Brain pericyte (primary cell): ENCODE measurements at regions not wholly inside any gene's neighbourhood (a gene's known extent, or its start where the extent isn't known, plus 50 kb on each side); places are given as distances from the start of the nearest gene placed in this dataset.

Experiments used
- DNase-seq: peaks from one replicate; pipeline ENCODE4 v3.0.0-alpha.2; 2012; ENCODE audit warnings: low read depth, low spot score

GRCh38 chr1:25003457-25004190 is 73.5 kb upstream of the RUNX3 start:
- DNase-seq, result no peak

DNA sequence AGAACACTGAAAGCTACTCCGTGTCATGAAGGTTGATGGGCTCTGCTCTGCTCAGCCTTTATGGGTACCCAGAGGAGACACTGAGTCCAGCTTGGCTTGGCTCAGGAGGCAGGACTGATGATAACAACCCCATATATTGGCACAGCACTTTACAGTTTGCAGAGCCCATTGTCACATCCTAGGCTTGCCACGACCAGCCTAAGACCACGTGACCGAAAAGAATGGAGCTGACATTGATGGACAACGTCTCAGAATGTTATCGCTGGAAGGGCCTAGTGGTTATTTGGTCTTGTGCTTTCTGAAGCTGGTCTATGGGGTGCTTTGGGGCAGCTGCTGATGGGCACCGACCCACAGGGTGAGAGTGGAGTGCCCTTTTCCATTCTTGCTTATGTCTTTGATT is 72.9 kb upstream of the RUNX3 start:
- no peak for DNase-seq

DNA sequence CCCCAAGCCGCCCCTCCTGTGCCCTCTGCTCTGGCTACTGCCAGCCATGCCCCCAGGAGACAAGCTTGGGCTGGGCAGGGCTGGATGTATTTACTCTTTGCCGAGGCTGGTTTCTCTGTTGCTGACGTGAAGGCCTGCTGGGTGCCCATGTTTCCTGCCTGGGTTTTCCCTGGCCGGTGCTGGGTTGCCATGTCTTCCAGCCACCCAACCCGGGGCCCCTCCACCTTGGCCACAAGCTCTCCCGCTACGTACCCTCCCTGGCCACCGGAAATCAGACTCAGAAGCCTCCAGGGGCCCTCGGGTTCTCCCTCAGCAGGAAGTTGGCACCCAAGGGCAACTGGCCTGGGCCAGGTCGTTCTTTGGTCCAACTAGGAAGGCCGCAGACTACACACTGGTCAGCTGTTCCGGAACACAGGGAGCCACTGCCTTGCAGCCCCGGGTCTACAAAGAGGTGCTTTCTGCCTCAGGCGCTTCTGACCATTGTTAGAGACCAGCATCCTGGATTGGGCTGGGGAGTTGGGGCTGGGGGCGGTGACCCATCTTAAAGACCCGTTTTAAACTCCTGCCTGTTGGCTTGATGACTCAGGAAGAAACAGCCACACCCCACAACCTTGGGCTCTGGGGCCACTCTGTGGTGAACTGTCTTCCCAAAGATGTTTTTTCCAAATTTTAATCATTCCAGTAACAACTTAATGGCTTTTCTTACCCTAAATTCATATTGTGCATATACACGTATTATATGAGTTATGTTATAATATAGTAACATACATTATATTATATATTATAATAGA is 71.2 kb upstream of the RUNX3 start:
- DNase-seq, result no peak

DNA sequence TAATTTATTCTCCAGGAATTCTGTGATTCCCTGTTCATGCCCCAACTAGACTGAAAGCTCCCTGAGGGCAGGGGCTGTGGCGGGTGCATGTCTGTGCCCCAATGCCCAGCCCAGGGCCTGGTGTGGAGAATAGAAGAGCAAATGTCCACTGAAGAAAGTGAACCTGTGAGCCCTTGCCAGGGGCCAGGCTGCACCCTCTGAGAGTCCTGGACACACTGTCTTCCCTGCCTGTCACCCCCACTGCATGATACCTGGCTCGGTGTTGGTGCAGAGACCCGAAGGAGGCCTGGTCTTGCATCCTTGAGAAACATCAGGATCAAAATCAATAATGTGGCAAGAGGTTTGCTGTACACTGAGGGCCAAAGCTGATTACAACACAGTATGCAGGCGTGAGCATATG is 69.8 kb upstream of the RUNX3 start:
- DNase-seq, result no peak

DNA sequence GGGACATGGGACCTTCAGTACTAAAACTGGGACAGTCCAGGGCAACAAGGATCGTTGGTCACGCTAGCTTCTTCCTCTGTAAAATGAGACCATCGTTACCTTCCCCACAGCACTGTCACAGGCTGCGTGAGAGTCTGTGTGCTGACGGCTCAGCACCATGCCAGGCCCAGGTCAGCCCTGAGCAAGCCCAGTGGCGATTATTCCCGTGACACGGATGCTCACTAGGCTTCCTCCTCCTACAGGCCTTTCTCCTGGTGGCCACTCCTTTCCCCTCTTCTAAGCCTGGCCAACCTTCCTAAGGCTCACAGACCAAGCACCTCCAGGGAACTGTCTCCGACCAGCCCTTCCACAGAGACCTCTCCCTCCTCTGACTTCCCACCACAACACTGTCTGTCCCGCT is 69.3 kb upstream of the RUNX3 start:
- DNase-seq, result no peak

DNA sequence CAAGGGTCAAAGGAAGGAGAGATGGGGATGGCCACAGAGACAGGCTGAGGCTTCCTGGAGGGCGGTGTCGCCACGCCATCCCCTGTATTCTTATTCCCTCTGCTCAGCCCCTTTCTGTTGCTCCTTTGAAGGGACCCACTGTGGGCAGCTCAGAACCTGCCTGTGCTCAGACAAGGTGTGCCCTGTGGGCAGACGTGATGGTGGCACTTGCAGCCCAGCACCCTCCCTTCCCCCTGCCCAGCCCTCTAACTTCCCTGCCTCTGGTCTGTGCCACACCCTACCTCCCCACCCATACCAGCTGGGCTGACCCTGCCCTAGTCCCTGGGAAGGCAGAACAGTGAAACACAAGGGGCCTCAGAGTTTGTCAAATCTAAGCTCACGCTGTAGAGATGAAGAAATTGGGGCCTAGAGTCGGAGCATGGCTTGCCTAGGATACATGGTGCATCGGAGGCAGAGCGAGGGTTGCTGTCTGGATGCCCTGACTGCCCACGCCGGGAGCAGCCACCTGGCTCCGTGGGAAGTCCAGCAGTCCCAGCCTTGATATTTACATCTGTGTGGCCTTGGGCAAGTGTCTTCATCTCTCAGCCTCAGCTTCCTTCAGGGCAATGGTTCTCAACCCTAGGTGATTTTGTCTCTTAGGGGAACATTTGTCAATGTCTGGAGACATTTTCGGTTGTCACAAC is 68.6 kb upstream of the RUNX3 start:
- no peak for DNase-seq

DNA sequence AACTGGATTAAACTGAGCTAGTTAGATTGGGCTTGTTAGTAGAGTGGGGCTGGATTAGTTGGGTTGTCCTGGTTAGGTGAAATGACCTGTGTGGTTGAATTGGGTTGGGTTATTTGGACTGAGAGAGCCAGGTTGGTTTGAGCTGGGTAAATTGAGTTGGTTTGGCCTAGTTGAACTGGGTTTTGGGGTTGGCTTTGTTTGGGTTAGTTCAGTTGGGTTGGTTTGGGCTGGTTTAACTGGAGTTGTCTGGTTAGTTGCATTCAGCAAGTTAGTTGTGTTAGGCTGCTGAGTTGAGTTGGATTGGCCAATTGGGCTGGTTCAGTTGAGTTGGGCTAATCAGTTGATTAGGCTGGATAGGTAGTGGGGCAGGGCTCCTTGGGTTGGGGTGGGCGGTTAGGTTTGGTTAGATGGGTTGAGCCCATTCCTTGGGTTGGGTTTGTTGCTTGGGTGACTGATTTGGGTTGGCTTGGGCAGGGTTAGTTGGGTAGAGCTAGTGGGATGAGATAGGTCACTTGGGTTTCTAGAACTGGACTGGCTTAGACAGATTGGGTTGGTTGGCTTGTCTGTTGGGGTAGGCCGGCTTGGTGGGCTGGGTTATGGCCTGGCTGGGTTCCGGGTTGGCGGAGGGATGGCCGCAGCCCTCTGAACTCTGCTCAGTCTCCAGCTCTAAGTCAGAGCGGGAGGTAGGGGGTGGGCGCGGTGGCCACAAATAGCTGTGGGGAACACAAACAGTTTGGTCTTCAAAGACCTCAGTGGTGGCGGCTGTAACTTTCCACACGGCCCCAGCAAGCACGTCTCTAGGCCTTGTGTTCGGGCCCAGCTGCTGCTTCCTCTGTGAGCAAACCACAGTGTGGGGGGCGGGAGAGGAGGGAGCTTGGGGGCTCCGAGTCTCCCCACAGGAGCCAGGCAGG is 67.2 kb upstream of the RUNX3 start:
- no peak for DNase-seq

DNA sequence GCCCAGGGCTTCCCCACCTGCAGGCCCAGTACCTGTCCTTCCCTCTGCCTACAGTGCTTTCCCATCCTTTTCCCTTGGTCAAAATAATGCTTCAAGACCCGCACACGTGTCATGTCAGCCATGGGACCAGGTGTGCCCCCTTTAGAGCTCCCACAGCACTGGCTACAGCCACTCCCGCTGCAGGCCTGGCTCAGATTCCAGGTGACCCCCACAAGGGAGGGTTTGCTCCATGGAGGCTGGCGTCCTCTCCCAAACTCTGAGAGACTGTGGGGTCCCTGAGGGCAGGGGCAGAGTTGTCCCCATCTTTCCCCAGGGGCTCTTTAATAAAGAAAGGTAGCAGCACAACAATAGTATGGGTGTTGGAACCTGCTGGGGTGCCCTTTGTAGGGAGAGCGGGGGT is 66.4 kb upstream of the RUNX3 start:
- no peak for DNase-seq

DNA sequence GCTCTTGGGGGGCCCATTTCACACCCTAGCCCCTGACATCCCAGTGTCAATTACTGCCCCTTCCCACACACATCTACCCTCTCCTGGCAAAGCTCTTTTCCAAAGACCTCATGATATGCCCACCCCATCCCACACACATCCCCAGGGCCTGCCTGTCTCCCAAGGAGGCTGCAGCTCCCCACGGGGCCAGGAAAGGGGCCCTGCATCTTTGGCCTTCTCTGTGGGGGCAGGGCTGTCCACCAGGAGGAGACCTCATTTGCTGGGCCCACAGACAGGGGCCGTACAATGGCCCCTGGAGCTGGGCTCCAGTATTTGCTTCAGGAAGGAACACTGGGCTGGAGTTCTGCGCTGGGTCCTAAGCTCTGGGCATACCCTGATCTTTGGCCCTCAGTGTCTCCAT is 65.6 kb upstream of the RUNX3 start:
- DNase-seq, result no peak

- DNase-seq, result no peak
Observed at GRCh38 chr1:24995140-24995539, 65.1 kb upstream of the RUNX3 start.

GRCh38 chr1:24993871-24994580 is 64.0 kb upstream of the RUNX3 start:
- no peak for DNase-seq

DNA sequence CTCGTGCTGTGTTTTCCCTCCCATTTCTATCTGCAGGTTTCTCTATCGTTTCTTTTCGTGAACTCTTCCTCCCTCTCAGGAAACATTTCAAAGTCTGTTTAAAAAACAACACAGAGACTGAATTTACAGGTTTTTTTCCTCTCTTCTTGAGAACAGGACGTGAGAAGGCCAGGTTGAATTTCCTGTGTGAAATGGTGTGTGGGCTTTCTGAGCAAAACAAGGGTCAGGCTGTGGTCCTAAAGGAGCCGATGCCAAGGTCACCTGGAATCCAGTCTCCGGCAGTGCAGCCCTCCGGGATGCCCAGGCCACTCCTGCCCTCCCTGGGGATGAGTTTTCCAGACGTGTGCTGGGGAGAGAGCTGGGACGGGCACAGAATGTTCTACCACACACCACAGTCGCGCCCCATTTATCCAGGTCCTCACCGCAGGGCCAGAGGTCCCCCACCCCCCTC is 62.7 kb upstream of the RUNX3 start:
- DNase-seq, result no peak

GRCh38 chr1:24992124-24992760 is 62.2 kb upstream of the RUNX3 start:
- no peak for DNase-seq

- no peak for DNase-seq
Observed at GRCh38 chr1:24991697-24992096, 61.6 kb upstream of the RUNX3 start.

- no peak for DNase-seq
Observed at GRCh38 chr1:24990779-24991641, 60.9 kb upstream of the RUNX3 start.

GRCh38 chr1:24990136-24990535 is 60.1 kb upstream of the RUNX3 start:
- no peak for DNase-seq

GRCh38 chr1:24989082-24989481 is 59.0 kb upstream of the RUNX3 start:
- no peak for DNase-seq

DNA sequence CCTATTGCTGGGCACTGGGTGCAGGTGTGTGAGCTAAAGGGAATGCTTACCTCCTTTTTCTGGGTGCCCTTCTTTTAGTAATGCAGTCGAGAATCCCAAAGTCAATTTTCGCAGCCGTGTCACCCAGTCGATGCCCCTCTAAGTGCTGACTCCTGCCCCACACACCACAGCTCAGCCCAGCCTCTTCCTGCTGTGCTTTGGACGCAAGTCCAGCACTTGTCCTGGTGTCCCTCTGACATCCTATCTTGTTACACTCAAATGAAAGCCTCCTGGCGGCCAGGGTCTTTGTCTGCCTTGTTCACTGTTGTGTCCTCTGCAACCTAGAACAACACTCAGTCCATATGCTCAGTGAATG is 58.5 kb upstream of the RUNX3 start:
- no peak for DNase-seq

GRCh38 chr1:24987875-24988557 is 57.9 kb upstream of the RUNX3 start:
- DNase-seq, result no peak
